ENCODE measurements at regions not wholly inside any gene's neighbourhood (a gene's known extent, or its start where the extent isn't known, plus 50 kb on each side); places are given as distances from the start of the nearest gene placed in this dataset.
"Not testable (repeated sequence)": the region's sequence is repeated elsewhere in the genome, so short reads cannot be mapped to it uniquely, and the experiment has no call there.

DNA sequence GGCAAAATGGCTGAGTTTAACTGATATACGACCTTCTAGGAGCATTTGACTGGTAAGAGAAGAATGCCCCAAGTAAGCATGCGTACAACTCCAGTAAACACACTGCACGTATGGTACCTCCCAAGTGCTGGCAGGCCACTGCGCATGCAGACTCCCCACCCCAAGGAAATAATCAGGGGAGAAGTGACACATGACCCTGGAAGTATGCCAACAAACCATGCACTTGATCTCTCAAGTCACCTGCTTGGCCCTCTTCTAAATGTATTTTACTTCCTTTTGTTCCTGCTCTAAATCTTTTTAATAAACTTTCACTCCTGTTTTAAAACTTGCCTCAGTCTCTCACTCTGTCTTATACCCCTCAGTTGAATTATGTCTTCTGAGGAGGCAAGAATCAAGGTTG is 129.8 kb upstream of the COL5A2 start:
- no peak for DNase-seq

DNA sequence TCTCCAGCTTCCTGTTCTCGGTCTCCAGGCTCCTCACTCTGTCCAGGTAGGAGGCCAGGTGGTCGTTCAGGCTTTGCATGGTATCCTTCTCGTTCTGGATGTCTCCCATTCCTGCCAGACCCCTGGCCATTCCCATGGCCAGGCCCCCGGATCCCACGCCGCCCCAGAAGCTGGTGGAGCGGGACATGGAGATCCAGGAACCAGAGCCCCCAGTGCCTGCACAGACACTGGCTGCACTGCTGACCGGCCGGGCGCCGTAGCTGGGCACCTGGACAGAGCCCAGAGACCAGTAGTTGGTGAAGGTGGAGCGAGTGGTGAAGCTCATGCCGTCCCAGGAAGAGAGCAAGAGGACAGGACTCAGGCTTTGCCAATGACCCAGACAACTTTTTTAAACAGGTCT is 129.1 kb upstream of the WDR75 start:
- DNase-seq: no peak

DNA sequence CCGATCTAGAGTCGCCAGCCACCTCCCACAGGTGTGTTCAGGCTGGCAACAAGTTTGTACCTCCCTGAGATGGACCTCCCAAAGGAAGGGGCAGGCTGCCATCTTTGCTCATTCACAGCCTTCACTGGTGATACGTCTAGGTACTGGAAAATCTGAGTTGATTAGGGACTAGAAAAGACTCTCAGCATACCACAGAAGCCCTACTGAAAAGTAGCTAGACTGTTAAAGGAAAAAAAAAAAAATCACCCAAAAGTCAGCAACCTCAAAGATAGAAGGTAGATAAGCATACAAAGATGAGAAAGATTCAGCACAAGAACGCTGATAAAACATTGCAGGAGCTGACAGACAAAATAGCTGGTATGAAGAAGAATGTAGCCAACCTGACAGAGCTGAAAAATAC is 128.6 kb upstream of the WDR75 start:
- no peak for DNase-seq

DNA sequence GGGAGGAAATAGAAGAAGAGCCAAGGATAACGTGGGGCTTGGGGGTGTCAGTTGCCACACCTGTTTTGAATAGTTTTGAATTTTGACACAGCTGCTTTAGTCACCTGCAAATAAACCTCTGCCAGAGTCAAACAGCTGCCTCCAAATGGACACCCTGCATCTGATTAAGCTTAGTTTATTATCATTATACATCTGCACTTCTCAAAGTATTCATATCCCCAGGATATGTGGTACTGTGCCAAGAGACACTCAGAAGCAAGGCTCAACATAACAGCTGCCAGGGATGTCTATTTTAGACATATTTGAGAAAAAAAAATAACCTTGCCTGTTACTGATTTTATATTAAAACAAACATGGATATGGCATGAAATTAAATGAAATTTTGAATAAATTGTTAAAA is 122.5 kb upstream of the WDR75 start:
- DNase-seq: no peak

DNA sequence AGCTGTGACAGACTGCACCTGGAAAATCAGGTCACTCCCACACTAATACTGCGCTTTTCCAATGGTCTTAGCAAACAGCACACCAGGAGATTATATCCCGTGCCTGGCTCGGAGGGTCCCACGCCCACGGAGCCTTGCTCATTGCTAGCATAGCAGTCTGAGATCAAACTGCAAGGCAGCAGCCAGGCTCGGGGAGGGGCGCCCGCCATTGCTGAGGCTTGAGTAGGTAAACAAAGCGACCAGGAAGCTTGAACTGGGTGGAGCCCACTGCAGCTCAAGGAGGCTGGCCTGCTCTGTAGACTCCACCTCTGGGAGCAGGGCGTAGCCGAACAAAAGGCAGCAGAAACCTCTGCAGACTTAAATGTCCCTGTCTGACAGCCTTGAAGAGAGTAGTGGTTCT is 121.8 kb upstream of the WDR75 start:
- not testable (repeated sequence) for DNase-seq

DNA sequence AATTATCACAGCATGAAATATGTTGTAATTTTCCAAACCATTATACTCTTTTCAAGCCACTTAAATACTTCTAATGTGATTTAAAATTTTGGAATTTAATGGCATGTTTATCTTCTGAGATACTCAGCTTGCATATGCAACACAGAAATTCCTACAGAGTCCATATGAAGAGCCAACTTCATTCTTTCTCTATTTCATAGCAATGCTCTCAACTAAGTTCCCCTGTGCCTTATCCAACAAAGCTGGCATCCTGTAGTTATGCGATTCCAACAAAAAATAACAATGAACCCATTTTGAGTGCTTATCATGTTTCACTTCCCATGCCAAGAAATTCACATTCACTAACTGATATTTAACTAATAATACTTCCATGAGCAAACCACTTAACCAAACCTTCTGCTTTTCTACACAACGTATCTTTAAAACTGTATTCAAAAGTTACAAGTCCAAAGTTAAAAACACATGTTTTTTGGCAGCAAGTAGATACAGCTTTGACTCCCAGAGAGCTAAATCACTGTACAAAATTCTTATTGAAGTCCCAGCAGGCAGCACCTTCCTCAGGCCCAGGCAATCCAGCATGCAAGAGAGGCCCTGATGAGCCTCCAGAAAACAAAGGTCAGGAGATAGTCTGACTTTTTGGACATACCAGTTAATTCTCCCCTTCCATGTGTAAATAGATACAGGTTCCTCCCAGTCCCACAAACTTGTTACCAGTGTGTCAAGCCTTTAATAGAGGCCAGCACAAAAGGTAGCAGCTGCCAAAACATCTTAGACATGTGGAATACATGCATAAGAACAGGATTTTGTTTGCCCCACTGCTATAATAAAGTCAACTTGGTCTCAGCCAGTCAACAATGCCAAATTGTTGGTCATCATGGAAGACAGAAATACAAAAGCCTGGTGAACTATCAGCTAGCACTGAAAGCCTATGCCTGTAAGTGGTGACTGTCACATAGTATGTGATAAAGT is 113.1 kb upstream of the WDR75 start:
- peak; percentile 58 for DNase-seq

DNA sequence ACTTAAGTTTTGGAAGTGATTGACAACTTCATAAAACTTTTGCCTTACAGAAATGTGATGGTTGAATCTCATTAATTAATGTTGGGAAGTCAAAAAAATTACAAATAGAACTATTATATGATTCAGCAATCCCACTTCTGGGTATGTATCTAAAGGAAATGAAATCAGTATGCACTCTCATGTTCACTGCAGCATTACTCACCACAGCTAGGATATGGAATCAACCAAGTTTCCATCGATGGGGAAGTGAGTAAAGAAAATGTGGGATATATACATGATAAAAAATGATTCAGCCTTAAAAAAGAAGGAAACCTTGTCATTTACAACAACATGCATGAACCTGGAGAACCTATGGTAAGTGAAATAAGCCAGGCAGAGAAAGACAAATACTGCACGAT is 112.4 kb upstream of the WDR75 start:
- DNase-seq: no peak

DNA sequence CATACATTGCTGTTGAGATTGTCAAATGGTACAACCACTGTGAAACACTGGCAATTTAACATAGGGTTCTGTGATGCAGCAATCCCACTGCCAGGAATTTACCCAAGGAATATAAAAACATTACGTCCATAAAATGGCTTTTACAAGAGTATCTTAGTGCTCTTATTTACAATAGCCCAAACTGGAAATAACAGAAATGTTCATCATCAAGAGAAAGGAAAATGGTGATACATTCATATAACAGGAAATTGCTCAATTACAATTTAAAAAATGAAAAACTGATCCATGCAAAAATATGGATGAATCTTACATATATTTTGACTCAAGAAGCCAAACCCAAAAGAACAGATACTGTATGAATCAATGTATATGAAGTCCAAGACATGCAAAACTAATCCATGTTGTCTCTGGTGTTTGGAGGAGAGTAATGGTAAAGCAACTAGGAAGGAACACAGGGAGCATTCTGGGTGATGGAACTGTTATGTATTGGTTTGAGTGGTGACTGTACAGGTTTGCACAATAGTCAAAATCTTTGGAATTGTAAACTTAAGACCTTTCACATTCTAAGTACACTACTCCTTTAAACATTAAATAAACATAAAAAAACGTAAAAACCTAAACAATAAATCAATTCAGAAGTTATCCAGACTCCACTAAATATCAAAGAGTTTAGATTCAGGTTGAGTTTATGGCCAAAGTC is 104.8 kb upstream of the WDR75 start:
- no peak for DNase-seq

DNA sequence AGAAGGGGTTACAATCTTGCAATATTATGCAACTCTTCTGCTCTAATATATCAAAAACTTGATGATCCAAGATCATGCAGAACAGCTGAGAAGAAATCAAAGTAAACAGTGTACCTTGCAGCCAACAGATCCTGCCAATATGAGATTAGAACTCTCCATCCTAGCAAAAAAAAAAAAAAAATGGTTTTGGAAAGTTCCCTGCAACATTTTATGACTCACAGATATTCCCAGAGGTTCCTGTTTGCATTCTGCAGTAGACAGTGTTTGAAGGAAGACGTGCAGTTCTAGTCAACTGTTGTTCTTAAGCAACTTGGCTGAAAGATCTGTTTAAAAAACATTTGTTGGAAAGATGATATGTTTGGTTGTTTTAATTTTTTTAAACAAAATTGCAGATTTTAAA is 103.6 kb upstream of the WDR75 start:
- DNase-seq: peak; percentile 84

DNA sequence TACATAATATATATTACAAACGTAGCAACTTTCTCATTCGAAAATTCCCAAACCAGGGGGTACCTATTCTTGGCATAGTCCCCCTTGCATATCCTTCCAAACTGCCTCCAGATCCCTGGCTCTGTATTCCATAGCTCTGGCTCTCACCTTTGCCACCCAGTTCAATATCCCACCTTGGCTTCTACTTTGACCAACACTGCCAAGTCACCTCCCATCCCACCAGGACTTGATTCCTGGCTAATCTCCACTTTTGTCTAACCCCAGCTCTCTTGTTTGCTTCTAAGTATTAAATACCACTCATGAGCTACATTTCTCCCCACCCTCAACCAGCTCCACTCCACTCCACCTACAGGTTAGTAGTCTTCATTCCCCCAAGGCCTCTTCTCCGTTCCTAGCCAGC is 103.2 kb upstream of the WDR75 start:
- peak; percentile 56 for DNase-seq

DNA sequence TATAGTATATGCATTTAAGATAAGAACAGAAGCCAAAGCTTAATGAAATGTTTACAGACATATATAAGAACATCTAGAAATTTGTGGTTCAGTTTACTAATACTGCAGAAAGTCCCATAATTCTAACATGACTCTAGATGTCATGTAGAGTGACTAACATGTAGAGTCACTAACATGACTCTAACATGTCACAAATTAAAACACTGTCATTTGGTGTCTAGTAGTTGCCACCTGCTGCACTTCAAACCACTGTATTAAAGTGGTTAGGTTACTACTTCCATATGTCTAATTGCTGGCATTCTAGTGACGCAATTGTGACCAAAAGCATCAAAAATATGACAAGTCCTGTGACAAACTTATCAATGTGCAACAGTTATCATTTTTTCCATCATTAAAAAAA is 100.2 kb upstream of the WDR75 start:
- no peak for DNase-seq

DNA sequence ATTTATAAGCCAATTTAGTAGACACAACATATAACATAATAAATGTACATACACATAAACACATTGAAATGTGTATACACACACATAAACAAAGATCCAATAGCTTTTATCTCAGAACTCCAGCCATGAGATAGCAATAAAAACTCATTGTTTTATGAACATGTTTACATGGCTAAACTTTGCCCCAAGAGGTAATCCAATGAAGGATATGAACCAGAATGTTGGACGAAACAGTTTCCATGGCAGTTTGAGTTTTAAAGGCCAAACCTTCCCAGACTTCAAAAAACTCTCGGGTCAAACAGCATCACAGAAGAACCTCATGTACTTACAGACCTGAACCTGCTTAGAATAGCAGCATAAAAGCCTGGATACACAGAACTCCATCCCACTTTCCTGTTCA is 97.2 kb upstream of the WDR75 start:
- DNase-seq: no peak

DNA sequence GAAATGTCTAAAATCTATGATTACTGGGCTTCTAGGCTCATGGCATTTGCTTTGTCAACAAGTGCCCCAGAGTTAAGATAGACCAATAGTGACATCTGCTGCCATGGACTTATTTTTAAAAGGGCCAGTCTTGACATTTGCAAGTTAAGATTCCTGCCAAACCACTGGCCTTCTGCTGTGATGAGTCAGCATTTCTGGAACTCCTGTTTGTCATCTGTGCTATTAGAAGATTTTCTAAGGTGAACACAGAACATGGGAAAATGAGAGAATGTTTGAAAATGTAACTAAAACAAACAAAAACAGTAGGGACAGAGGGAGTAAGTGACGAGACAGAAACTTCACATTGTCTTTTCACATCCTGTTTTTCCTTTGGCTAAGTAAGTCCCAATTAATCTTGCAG is 93.7 kb upstream of the WDR75 start:
- peak; percentile 78 for DNase-seq

DNA sequence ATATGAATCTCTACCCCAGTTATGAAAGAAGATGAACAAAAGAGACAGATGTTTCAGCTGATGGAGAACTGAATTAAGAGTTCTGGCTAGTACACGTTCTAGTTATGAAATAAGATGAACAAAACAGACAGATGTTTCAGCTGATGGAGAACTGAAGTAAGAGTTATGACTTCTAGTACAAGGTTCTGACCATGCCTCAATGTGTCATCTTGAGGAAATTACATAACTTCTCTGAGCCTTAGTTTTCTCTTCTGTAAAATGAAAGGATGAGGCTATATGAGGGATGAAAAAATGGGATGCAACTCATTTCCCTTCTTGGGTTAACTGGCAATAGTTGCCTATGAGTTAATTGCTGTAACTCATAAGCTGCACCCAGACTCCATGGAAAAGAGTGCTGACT is 92.9 kb upstream of the WDR75 start:
- DNase-seq: no peak

DNA sequence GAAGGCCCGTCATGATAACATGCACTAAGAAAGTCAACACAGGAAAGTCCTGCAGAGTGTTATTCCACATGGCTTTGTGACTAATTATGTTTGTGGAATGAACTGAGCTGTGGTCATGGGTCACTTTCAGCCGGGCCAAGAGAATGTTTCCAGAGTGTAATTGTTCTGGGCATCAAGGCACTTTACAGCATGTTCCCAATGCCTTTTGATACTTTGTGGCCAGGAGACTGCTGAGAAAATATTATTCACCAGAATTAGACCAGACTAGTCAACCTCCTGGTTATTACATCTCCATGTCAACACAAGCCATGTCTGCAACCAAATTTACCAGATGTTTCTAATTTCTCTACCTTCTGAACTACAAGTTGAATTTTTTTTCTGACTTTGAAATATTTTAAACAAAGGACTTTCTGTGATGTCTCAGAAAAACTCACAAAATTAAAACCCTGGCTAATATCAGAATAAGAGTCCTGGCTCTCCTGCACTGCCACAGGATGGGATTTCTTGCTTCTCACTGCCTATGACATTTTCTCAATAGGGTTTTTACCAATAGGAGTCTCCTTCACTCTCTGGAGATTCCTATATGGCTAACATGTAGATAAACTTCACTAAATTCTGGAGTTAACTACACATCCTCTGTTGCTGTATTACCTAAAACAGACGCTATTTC is 90.6 kb upstream of the WDR75 start:
- DNase-seq: no peak

DNA sequence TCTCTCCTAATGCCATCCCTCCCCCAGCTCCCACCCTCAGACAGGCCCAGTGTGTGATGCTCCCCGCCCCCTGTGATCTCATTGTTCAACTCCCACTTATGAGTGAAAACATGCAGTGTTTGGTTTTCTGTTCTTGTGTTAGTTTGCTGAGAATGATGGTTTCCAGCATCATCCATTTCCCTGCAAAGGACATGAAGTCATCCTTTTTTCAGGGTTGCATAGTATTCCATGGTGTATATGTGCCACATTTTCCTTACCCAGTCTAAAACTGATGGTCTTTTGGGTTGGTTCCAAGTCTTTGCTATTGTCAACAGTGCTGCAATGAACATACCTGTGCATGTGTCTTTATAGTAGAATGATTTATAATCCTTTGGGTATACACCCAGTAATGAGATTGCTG is 89.3 kb upstream of the WDR75 start:
- DNase-seq: not testable (repeated sequence)

DNA sequence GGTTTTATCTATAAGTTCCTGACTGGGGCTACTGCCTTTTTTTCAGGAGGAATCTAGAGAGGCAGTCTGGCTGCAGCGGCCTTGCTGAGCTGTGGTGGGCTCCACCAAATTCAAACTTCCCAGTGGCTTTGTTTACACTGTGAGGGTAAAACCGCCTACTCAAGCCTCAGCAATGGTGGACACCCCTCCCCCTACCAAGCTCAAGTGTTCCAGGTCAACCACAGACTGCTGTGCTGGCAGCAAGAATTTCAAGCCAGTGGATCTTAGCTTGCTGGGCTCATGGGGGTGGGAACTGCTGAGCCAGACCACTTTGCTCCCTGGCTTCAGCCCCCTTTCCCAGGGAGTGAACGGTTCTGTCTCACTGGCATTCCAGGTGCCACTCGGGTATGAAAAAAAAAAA is 83.9 kb upstream of the WDR75 start:
- DNase-seq: not testable (repeated sequence)

DNA sequence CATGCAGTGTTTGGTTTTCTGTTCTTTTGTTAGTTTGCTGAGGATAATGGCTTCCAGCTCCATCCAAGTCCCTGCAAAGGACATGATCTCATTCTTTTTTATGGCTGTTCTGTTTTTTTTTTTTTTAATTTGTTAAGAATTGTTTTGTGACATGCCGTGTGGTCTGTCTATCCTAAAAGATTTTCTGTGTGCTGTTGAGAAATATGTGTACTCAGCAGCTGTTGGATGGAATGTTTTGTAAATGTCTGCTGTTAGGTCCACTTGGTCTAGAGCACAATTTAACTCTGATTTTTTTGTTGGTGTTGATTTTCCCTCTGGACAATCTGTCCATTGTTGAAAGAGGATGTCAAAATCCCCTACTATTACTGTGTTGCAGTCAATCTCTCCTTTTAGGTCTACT is 80.4 kb upstream of the WDR75 start:
- no peak for DNase-seq

DNA sequence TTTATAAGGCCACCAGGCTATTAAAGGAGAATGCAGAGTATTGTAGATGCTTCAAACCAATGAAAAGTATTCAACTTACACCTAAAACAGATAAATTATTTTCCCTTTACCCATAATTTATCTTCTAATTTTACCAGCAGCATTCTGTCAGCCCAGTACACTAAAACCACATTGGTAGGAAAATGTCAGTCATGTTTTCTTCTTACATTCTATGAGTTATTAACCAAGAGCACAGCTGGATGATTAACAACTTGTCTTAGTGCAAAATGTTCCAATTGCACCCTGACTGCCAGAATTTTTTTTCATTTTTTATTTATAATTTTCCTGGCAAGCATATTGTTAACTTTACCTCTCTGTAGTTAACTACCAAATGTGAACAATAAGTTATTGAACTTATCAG is 79.0 kb upstream of the WDR75 start:
- DNase-seq: no peak

DNA sequence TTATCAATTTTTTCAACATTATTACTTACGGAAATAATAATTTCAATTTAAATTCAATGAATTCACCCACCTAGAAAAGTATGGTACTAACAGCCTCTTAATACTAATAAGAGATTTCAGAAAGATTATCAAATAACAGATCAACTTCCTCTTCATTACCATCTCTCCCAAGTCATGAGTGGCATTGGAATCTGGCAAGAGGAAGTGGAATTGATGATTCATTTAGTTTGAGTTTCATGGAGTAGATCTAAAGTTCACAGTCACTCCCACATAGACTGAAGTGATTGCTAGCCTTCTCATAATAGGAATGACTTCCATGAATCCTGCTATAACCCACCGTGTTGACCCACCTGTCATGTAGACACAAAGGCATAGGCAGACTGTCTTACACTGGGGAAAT is 77.7 kb upstream of the WDR75 start:
- DNase-seq: no peak

DNA sequence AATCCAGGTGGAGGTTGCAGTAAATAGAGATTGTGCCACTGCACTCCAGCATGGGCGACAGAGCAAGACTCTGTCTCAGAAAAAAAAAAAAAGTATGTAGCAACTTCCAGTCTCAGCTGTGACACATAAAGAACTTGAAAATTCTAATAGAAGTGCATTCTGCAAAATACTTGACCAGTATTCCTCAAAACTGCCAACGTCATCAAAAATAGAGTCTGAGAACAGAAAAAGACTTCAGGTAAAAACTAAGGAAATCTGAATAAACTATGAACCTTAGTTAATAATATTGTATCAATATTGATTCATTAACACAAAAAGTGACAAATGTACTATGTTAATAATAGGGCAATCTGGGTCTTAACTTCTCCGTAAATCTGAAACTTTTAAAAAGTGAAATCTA is 76.7 kb upstream of the WDR75 start:
- no peak for DNase-seq

DNA sequence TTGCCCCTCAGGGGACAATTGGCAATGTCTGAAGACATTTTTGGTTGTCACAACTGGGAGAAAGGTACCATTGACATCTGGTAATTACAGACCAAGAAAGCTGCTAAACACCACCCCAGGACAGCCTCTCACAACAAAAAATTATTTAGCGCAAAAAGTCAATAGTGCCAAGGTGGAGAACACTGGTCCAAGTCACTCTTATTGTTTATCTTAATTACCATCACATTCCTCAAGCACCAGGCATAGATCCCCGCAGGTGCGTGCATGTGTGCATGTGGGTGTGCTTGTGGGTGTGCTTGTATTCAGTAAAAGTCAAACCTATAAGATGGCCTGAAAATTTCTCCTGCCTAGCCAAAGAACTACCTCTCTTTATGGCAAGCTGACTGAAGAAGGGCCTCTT is 74.9 kb upstream of the WDR75 start:
- no peak for DNase-seq

DNA sequence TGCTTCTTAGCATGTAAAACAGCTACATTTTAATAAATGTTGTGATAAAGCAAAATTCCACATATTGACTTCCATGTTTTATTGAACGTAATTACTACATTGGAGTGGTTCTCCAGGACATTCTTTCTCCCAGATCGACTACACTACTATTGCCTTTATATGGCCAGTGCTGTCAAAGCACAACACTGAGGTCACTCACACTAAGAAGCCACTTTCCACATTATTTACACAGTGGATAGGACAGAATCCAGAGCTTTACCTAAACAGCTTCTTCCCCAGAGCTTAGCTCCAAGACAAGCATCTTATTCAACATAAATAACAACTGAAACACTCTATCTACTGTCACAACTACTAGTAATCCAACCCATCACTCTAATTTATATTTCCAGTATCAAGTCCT is 73.9 kb upstream of the WDR75 start:
- no peak for DNase-seq
